ENCODE measurements at regions not wholly inside any gene's neighbourhood (a gene's known extent, or its start where the extent isn't known, plus 50 kb on each side); places are given as distances from the start of the nearest gene placed in this dataset.

GRCh38 chr18:2423761-2424160, 147.5 kb downstream of the METTL4 start:
- DNase-seq = no peak

GRCh38 chr18:2424420-2424819, 146.9 kb downstream of the METTL4 start:
- DNase-seq = no peak

GRCh38 chr18:2425426-2426317, 145.6 kb downstream of the METTL4 start:
- DNase-seq = no peak

GRCh38 chr18:2430191-2430590, 141.1 kb downstream of the METTL4 start:
- no peak for DNase-seq

GRCh38 chr18:2431806-2432205, 139.5 kb downstream of the METTL4 start:
- no peak for DNase-seq

GRCh38 chr18:2433366-2433765, 137.9 kb downstream of the METTL4 start:
- DNase-seq = no peak

GRCh38 chr18:2441544-2441943, 129.8 kb downstream of the METTL4 start:
- no peak for DNase-seq

GRCh38 chr18:2442006-2442405, 129.3 kb downstream of the METTL4 start:
- DNase-seq = no peak

- DNase-seq = no peak
Observed at GRCh38 chr18:2442726-2443275, 128.5 kb downstream of the METTL4 start.

- DNase-seq = no peak
Observed at GRCh38 chr18:2444201-2444875, 127.0 kb downstream of the METTL4 start.

- DNase-seq = no peak
Observed at GRCh38 chr18:2448565-2449151, 122.6 kb downstream of the METTL4 start.

- DNase-seq = no peak
Observed at GRCh38 chr18:2451556-2451955, 119.7 kb downstream of the METTL4 start.

- DNase-seq = no peak
Observed at GRCh38 chr18:2459886-2460285, 111.4 kb downstream of the METTL4 start.

GRCh38 chr18:2466978-2467377, 104.3 kb downstream of the METTL4 start:
- no peak for DNase-seq

- no peak for DNase-seq
Observed at GRCh38 chr18:2468051-2468450, 103.3 kb downstream of the METTL4 start.

- DNase-seq = no peak
Observed at GRCh38 chr18:2471523-2471922, 99.8 kb downstream of the METTL4 start.

GRCh38 chr18:2478662-2479061, 92.6 kb downstream of the METTL4 start:
- DNase-seq = no peak

- DNase-seq = no peak
Observed at GRCh38 chr18:2480536-2480935, 90.8 kb downstream of the METTL4 start.

- peak; percentile 8 to 9 for DNase-seq
Observed at GRCh38 chr18:2482706-2483475, 88.4 kb downstream of the METTL4 start.

GRCh38 chr18:2485983-2486382, 85.3 kb downstream of the METTL4 start:
- DNase-seq = peak; percentile 16 to 38

GRCh38 chr18:2486426-2486825, 84.9 kb downstream of the METTL4 start:
- DNase-seq = peak in 1 of 2 donors; percentile 16
